ENCODE measurements at regions not wholly inside any gene's neighbourhood (a gene's known extent, or its start where the extent isn't known, plus 50 kb on each side); places are given as distances from the start of the nearest gene placed in this dataset.
"Not testable (repeated sequence)": the region's sequence is repeated elsewhere in the genome, so short reads cannot be mapped to it uniquely, and the experiment has no call there.

DNA sequence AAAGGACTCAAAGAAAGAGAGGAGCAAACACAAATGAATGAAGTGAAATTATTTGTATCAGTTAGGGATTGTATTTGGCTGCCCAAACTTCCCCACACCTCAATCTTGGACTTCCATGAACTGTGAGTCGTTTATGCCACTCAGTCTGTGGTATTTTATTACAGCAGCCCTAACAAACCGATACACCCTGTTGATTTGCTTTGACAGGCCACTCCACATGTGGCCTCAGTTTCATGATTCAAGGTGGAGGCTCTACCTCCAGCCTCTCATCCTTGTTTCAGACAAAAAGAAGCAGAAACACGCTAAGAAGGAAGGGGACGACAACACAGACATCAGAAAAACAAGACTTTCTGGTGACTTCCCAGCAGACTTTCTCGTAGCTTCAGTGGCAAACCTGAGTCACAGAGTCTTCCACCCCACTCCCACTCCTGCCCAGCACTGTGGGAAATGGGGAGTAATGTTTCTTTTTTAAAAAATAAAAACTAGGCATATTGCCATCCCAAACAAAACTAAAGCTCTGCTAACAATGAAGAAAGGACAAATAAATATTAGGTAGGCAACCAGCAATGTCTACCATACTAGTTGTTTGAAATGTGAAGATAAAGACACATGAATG, 52.2 kb upstream of the ABCA1 start:
- DNase-seq (ENCODE audit: low read depth), result no peak

DNA sequence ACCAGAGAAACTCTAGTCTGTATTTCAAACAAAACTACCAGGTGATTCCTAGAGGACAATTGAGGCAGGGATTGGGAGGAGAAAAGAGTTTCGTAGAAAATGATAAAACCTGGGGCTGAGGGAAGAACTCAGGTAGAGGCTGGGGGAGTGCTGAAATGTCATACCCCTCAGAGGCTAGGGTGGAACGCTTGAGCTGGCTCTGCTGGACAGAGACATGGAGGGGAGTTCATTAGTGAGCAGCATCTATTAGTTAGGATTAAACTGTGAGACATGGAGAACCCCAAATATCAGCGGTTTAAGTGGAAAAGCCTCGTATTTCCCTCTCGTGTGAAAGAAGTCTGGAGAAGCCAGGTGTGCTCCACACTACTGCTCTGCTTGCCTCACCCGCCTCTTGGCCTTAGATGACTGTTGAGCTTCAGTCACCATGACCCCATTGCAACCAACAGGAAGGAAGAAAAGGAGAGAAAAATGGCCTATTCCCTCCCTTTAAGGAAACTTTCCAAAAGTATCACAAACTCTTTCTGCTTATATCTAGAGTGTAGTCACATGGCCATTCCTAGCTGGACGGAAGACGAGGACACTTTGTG, 53.7 kb upstream of the ABCA1 start:
- DNase-seq (ENCODE audit: low read depth), result no peak

DNA sequence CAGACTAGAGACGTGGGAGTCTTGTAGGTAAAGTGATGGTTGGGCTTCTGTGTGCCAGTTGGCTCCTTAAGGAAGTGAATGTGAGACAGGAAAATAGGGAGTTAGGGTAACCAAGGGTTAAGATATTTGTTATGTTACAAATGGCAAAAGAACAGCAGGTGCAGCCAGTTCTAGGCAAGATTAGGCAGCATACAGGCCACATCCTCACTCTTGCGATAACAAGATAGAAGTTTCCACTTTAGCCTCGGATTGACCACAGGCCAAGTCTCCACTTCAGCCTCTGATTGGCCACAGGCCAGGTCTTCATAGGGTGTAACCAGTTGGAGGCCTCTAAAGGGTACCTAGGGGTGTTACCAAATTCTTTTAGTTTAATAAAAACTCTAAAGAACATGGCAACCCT, 54.6 kb upstream of the ABCA1 start:
- DNase-seq (ENCODE audit: low read depth), result no peak

DNA sequence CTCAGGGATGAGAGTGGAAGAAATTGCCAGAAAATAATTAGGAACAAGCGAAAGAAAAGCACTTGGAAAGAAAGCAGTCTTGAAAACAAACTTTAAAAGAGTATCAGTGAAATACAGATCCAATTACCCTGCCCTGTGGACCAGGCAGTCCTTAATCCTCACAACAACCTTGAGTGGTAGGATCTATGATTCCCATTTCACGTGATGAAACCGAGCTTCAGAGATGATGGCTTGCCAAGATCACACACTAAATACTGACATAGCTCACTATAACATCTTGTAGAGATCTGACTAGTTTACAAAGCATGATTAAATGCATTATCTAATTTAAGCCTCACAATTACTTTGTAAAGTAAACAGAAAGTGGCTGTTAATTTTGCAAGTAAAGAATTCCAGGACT, 55.5 kb upstream of the ABCA1 start:
- DNase-seq (ENCODE audit: low read depth), result no peak

DNA sequence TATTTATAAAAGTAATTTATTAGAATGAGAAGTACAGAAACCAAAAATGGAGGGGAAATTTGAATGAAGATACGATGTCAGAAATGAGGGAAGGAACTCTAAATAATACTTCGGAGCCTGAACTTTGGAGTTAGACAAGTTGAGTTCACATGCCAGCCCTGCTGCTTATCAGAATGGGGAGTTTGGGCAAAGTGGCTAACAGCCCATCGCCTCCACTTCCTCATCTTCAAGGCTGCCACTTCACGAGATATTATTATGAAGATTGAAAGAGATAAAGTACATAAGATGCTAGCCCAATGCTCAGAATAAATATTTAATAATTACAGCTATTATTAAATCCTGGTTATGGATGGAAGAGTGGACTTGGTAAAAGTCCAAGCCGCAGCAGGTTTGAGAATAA, 56.2 kb upstream of the ABCA1 start:
- no peak for DNase-seq (ENCODE audit: low read depth)

DNA sequence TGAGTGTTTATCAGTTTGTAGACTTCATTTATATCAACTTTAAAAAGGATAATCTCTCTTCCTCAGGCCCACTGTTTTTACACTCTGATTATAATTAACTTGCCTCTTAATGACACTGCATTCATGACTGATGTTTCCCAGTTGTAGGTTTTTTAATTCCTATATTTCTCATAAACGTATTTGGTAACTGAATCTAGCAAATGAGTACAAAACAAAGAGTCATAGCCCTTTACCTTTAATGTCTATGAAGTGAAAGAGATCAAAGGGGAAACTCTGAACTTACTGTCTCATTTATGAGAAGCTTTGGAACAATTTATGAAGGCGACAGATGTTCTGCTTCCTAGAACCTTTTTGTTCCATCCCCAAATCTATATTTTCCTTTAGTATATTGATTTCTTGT, 56.6 kb upstream of the ABCA1 start:
- DNase-seq (ENCODE audit: low read depth), result no peak

DNA sequence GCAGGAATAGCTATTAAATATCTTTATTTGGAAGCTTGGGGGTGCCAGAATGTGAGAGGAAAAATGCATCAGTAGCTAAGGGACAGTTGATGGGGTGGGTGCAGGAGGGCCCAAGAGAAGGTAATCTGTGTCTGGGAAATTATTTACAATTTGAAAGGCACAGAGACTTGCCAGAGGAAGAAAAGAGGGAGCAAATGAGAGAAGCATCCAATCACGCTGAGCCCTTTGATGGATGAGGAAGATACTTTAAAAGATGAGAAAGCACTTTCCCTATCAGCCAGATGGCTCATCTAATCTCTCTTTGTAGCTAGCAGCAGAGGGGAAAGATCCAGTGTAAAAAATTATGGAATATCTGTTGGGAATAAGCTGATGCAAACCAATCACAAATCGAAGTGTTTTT, 57.0 kb upstream of the ABCA1 start:
- no peak for DNase-seq (ENCODE audit: low read depth)

DNA sequence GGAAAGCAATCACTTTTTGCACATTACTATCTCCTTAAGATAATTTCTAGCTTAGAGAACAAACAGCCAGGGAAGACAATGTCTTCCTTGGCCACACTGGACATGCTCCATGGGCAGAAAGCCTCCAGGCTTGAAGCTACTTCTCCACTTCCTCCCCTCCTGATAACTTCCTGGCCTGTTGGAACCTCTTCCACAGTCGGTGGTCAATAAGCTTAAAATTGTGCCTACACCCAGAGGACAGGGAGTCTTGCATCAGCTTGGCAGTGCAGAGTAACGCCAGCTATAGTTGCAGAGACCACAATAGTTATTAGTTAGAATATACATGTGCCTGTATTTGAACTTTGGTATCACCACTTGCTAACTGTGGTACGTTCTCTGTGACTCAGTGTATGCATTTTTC, 58.1 kb upstream of the ABCA1 start:
- no peak for DNase-seq (ENCODE audit: low read depth)

DNA sequence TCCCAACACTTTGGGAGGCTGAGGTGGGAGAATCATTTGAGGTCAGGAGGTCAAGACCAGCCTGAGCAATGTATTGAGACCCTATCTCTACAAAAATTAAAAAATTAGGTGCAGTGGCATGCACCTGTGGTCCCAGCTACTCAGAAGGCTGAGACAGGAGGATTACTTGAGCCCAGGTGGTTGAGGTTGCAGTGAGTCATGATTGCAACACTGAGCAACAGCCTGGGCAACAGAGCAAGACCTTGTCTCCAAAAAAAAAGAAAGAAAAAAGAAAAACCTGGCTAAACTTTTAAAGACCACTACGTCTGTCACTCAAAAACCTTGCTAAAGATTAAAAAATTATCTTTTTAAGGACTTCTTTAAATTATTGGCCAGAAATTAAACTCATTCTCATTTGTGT, 59.8 kb upstream of the ABCA1 start:
- no peak for DNase-seq (ENCODE audit: low read depth)

DNA sequence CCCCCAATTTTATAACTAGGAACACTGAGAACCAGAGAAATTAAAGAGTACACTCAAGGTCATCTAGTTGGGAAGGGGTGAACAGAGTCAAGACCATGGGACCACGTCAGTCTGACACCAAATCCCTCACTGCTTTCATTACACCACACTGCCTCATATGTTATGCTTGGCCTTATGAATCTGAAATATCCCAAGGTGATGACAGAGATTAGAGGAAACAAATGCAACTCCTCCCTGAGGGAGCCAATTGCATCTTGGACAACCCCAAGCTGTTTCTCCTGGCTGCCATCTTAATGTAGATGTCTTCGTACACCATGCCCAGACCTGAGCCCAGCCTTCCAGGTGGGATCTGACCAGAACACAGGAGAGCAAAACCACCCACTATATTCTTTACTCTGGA, 60.6 kb upstream of the ABCA1 start:
- no peak for DNase-seq (ENCODE audit: low read depth)

DNA sequence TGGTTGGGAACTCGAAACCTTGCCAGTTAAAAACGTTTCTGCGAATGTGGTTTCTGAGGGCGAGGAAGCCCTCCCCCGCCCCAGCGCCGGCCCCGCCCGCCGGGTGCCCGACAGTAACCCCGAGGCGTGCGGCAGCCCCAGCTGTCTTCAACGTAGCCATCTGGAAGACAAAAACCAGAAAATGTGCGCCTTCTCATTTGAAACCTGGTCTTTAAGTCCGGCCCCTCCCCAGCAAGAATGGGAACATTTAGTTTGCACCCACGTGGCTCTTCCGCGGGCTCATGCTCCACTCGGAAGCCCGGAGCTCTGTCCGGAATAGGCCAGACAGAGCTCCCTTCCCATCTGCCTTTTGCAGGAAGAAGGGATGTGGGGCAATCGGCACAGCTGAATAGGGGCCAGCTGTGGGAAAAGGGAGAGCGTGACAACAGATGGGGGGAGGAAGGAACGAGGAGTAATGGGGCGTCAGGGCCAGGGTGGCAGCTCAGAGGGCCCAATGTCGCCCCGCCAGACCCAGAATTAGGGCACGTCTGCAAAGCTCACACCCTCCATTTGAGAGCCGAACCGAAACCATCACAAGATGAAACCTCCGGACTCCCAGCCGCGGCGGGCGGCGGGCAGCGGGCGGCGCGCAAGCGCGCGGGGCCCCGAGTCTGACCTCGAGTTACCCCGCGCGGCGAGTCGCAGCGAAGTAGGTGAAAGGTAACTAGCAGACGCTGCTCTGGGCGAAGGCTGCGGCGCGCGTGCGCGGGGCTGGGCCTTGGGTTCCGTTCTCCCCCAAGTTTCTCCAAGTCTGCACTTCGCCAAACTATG, 63.4 kb upstream of the ABCA1 start:
- DNase-seq (ENCODE audit: low read depth), result peak; percentile 57

DNA sequence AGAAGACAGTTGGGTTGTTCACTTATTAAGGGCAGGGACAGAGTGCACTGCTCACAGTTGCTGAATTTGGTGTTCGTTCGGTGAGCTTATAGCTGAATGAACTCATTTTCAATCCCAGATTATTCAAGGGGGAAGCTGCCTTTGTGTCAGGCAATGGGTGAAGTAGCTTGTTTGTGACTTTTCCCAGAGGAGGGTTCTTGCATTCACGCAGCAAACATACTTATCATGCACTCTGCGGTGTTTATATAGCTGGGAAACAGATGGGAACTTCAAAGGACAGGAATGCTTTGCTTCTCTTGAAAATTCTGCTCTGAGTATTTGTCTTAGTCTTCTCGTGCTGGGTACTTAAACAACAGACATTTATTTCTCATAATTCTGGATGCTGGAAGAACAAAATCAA, 64.7 kb upstream of the ABCA1 start:
- DNase-seq (ENCODE audit: low read depth), result no peak

DNA sequence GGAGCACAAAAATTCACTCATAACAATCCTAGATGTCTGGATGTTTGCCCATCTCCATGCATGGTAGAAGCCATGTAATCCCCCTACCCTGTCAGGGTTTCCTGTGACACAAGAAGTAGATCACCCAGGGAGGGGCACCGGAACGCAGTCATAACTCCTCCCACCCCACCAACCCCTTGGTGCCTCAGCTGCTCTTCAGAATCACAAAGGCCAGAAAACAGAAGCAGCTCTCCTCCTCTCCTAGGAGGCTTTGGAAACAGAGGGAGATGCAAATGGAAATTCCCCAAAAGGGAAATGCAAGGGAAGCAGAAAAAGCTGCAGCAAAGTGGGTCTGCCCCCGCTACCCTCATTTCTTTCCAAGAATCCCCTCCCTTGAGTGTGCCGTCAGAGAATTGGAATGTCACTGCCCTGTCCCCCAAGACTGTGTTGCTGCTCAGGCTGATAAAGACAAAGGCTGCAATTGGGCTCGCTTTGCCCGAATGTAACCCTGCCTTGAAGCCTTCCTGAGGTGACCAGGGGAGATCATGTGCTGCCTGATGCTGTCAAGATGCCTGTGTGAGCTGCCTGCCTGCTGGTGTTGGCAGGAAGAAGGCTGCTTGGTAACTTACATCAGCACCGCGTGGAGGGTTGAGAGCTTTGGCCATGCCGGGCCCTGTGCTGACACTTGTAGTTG, 65.5 kb upstream of the ABCA1 start:
- peak; percentile 80 for DNase-seq (ENCODE audit: low read depth)

DNA sequence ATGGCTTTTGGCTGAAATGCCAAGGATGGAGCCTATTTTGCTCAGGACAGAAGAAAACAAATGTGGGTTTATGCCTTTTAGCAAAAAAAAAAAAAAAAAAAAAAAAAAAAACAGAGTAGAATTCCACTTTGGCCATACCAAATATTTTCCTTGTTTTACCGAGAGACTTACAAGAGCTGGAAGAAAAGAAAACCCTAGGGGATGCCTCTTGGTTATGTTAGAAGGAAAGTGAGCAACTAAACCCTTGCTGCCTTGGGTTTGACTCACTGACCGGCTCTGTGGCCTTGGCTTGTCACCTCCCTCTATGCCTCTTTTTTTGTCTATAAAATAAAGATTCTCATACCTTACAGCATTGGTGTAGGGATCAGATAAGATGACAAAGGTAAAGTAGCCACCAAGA, 69.6 kb upstream of the ABCA1 start:
- DNase-seq (ENCODE audit: low read depth), result peak; percentile 89

DNA sequence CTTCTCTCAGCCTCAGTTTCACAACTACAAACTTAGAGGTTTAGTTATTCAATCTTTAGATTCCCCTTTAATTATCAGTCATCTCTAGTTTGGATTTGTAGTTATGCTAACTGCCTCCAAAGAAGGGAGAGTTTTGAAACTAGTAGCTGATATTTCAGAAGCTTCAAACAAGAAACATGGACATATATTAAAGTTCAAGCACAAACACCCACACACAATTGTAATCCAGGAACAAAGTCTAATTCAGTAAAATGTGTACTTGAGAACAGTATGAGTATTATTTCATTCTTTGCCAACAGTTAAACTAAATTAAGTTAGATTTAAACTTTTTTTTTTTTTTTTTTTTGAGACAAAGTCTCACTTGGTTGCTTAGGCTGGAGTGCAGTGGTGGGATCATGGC, 71.2 kb upstream of the ABCA1 start:
- no peak for DNase-seq (ENCODE audit: low read depth)

DNA sequence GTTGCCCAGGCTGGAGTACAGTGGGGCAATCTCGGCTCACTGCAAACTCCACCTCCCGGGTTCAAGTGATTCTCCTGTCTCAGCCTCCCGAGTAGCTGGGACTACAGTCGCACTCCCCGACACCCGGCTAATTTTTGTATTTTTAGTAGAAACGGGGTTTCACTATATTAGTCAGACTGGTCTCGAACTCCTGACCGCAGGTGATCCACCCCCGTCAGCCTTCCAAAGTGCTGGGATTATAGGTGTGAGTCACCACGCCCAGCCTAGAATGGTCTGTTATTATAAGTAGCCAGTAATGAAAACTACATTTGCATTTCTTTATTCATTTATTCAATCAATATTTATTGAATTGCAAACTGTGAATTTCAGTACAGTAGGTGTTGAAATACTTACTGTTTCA, 72.6 kb upstream of the ABCA1 start:
- DNase-seq (ENCODE audit: low read depth), result not testable (repeated sequence)

DNA sequence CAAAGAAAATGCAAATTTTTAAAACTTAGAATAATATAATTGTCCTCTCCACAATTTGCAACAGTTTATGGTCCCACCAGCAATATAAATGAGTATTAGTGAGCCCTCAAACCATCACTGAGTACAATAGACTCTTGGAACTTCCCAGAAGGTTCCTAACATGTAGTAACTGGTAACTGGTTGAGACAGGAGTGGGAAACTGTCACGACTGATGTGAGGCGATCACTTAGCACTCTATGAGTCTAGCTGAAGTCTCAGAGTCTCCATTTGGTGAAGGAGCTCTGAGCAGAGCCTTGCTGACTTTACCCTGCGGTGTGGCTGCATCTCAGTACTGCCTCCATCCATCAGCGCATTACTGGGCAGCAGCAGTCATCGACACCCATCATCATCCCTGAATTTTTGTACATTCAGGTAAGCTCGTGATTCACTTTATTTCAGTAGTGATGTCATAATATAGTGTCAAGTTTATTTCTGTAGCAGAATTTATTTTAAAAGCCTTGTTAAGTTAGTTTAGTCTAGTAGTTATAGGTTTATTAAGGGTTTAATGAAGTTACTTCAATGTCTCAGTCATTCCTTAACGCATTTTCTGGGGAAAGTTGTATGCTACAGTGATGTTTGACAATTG, 76.6 kb upstream of the ABCA1 start:
- DNase-seq (ENCODE audit: low read depth), result no peak

DNA sequence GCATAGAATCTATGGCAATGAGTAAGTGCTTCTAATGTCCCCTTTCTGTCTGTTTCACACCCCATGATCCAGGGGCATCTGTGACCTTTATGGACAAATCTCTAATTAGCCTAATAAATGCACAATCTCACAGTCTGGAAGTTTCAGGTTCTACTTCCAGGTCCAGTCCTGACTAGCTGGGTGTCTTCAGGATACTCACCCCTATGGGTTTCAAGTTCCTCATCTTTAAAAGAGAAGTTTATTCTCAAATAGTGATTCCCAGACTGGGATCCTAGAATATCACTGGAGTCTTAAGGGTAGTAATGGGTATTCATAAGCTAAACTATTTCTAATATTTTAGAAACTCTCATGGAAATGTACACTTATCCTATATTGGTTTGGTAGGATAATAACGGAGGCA, 77.2 kb upstream of the ABCA1 start:
- no peak for DNase-seq (ENCODE audit: low read depth)

DNA sequence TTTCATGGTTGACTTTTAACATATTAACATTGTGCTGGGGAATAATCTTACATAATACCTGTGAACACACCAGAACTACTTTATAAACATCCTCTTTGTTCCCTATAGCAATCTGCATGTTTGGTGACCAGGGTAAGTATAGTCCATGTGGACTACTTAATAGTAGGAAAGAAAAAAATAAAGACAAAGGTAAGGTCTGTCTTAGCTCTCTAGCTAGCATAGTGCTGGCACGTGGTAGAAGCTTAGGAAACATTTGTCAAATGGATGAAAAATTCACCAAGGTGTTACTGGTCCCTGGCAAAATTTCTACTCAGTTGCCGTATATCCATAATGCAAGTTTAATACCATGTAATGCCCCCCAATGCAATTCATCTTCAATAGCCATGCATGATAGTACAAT, 78.6 kb upstream of the ABCA1 start:
- no peak for DNase-seq (ENCODE audit: low read depth)

DNA sequence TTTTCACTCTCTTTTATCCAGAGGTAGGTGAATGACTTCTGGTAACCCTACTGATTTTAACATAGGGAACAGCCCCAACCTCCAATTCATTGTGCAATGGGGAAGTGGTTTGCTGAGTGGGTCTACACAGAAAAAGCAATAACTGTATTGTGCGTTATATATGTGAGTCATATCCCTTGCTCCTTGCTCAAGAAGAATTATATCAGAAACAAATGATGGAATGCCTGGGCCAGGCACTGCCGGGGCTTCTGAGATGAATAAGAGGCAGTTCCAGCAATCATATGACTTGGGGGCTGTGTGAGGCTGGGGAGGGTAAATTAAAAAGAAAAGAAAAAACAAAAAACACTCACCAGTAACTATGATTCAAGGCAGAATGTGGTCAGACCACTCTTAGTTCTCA, 79.2 kb upstream of the ABCA1 start:
- peak; percentile 94 for DNase-seq (ENCODE audit: low read depth)

DNA sequence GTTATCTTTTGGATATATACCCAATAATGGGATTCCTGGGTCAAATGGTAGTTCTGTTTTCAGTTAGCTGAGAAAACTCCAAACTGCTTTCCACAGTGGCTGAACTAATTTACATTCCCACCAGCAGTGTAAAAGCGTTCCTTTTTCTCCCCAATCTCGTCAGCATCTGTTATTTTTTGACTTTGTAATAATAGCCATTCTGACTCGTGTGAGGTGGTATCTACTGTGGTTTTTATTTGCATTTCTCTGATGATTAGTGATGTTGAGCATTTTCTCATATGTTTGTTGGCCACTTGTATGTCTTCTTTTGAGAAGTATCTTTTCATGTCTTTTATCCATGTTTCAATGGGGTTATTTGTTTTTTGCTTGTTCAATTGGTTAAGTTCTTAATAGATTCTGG, 82.1 kb upstream of the ABCA1 start:
- DNase-seq (ENCODE audit: low read depth), result not testable (repeated sequence)

DNA sequence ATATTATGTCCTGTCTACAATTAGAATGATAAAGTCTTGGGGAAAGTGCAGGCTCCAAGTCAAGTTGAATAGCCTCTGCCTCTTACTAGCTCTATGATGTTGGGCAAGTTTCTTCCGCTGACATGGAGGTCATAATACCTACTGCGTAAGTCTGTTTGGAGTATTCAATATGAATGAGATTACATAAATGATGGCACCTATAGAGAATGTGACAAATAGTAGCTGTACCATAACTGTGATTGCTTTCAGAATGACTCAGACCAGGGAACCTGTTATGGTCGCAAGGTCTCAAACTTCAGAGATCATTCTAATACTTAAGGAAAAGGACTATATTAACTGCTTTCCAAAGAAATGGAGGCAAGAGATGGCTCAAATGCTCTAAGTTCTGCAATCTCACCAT, 94.0 kb upstream of the ABCA1 start:
- no peak for DNase-seq (ENCODE audit: low read depth)

DNA sequence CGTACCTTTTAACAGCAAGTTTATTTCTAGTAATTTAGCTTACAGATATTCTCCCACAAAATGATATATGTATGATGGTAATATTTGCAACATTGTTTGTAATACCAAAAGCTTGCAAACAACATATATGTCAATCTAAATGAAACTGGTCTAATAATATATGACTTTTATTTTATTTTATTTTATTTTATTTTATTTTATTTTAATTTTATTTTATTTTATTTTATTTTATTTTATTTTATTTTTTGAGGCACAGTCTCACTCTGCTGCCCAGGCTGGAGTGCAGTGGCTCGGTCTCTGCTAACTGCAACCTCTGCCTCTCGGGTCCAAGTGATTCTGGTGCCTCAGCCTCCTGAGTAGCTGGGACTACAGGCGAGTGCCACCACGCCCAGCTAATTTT, 94.6 kb upstream of the ABCA1 start:
- not testable (repeated sequence) for DNase-seq (ENCODE audit: low read depth)

All from stromal cell of bone marrow (primary cell).